Activated CD4-positive, alpha-beta T cell treated with anti-CD3 and anti-CD28 coated beads for 4 hours (primary cell): ENCODE measurements at regions not wholly inside any gene's neighbourhood (a gene's known extent, or its start where the extent isn't known, plus 50 kb on each side); places are given as distances from the start of the nearest gene placed in this dataset.

Experiments used
- DNase-seq, 2 donors: peaks; one replicate each; pipeline ENCODE4 v3.0.0-alpha.2; 2020

DNA sequence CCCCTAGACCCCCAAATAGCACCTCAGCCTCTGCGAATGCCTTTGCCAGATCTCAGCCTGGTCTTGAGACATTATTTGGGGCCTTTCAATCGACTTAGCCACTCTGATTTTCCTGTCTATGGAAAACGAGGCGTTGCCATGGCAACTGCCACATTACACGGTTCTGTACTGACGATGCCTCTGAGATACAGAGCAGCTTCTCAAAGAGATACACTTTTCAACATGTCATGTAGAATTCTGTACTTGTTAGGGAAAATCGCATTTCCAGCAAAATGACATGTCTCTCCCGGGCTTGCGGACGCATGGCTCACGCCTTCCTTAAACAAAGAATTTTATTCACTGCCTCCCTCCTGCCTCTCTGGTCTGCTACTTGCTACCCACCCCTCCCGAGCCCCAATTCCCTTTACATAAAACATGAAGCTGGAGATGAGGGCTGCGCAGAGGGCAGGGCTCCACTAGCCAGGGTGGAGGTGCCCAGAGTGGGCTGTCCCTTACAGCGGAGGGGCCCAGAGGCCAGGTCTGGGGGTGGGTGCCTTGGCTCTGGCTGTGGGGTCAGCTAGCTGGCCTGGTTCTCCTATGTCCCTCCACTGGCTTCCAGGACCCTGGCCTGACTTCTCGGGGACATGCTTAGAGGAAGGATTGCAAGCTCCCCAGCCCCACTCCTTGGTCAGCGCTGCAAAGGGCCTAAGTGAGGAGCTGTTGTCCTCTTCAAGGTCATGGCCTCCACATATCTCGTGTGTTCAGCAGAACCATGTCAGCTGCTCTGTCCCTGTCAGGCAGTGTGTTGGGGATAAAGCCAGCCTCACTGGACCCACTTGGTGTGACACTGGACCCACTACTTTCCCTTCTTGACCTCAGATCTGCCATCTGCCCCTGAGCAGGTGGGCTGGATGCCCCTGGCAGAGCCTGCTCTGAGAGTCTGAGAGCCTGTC is 342.5 kb downstream of the RPS24 start:
- no peak for DNase-seq

DNA sequence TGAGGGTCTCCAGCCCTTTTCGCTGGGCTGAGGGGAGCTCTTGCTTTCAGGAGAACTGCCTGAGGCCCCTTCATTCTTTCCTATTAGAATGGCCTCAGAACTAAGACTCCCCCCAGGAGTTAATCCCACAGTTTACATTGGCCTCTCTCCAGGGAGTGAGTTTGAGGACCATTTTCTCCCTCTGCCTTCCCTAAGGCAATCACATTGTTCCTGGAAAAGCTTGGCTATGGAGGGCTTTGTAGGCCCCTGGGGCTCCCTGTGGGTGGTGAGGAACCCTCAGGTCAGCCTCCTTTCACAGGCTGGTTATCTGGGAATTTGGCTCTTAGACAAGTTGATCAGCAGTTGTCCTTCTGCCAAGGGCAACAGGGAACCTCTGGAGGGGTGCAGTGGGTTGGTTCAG is 343.7 kb downstream of the RPS24 start:
- DNase-seq = no peak

DNA sequence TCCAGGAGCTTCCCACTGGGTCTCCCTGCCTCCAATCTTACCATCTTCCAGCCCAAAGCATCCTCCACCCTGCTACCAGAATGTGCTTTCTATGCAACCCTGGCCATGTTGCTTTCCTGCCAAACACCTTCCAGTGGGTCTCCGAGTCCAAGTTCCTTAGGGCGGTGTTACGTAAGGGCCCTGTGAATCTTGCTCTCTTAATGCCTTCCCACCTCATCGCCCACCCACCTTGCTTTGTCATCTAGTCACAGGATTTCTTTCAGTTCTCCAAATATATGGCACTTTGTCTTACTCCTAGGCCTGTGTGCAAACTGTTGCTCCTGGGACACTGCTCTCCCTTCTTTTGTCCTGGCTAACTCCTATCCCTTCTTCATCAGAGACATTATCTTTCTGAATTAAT is 344.5 kb downstream of the RPS24 start:
- no peak for DNase-seq

DNA sequence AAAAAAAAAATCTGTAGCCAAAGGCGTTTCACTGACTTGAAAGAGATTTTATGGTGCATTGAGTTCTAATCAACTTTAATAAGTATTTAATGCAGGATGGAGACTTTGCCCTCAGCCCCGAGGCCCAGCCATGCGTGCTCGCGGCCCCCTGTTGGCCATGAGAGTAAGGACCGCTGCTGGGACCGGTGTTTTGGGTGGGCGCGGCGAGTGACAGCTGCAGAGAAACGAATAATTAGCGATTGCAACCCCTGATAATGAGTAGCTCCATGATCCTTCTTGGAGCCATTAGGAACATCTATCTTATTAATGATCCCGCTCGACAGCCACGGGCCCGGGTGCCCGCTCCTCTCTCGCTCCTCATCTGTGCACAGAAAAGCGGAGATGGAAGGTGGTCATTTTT is 347.4 kb downstream of the RPS24 start:
- no peak for DNase-seq

DNA sequence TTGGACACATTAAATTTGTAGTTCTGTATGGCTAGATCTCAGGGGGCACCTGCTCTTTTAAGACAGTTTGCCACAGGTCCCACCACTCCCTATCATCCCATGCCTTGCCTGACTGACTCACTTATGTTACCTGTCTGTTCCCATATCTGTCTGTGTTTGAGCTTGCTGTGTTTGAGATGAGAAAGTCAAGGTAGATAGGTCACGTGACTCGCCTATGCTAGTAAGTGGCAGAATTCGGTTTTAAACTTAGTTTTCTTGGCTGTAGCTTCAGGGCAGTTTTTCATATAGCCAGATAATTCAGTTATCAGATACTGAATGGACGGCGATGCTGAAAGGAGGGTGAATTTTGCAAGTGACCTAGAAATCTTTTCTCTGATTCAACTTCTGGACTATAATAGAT is 348.4 kb downstream of the RPS24 start:
- DNase-seq = no peak

DNA sequence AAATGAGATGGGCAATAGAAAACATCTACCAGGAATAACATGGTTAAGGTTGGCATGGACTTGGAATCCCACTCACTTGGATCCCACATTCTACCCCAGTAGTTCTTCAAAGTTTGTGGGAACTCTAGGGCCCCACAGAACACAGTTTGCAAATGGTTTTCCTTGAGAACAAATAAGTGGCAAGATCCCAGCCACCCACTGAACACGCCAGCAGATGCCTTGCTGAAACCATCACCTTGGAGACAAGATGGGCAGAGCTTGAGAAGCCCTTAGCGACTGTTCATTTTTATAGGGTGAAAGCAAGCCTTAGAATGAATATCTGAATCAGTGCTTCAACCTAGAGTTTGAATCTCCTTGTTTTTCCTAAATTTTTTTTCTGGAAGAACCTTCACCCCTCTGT is 349.1 kb downstream of the RPS24 start:
- no peak for DNase-seq

DNA sequence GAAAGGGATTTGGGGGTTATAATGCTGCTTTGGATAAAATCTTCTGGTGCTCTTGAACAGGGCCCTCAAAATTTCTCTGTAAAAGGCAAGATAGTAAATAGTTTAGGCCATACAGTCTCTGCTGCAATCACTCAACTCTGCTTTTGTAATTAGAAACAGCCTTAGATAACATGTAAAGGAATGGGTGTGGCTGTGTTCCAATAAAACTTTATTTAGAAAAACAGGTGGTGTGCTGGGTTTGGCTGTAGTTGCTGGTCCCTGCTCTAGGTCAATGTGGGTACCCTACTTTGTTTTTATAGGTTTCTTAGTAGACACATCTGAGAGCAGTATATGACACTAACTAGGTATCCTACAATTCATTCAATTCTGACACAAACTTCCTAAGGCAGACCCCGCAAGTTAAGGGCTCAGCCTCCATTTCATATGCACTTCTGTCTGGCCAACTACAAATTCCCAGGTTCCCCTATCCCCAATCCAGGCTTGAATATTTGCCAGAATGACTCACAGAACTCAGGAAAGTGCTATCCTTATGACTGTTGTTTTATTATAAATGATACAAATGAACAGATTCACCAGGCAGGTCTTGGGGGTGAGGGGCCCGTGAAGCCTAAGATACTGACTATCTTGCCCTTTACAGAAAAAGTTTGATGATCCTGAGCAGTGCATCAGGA is 349.9 kb downstream of the RPS24 start:
- DNase-seq = no peak

DNA sequence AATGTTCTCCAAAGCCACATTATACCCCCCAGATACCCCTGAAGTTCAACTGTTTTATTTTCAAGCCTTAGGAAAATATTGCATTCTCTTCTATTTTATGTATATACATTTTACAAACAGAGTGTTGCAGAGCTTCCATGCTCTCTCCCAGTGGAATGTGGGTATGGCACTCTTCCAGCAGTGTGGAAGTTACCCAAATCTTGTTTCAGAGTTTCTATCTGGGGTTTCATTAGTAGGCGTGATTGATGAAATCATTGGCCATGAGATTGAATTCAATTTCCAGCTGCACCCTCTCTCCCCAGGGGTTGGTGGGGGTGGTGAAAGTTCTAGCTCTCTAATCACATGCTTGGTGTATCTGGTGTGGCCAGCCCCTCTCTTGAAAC is 350.4 kb downstream of the RPS24 start:
- no peak for DNase-seq

DNA sequence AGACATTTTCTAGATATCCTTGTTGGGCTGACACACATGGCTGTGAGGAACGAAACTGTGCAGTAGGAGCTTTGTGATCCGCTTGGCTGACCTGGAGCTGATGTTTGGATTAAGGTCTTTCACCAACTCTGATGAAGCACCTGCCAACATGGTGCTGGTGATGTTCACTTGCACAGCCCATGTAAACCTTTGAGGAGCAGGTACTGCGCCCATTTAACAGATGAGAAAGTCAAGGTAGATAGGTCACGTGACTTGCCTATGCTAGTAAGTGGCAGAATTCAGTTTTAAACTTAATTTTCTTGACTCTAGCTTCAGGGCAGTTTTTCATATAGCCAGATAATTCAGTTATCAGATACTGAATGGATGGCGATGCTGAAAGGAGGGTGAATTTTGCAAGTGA is 351.9 kb downstream of the RPS24 start:
- DNase-seq = no peak

DNA sequence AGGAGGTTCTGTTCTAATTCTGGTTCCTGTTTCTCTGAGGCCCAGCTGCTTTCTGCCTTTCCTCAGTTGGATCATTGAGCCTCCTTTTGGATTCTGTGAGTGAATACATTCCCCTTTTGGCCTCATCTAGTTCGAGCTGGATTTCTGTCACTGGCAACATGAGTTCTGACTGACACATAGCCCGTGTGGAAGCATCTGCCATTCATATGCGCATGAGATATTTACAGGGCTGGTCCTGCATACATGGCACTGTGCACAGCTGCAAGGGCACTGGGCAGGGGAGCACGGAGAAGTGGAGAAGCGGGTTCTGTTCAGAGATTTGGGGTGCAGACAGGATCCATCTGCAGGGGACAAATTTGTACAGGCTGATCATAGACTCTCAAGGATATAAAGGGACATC is 352.8 kb downstream of the RPS24 start:
- DNase-seq = no peak

DNA sequence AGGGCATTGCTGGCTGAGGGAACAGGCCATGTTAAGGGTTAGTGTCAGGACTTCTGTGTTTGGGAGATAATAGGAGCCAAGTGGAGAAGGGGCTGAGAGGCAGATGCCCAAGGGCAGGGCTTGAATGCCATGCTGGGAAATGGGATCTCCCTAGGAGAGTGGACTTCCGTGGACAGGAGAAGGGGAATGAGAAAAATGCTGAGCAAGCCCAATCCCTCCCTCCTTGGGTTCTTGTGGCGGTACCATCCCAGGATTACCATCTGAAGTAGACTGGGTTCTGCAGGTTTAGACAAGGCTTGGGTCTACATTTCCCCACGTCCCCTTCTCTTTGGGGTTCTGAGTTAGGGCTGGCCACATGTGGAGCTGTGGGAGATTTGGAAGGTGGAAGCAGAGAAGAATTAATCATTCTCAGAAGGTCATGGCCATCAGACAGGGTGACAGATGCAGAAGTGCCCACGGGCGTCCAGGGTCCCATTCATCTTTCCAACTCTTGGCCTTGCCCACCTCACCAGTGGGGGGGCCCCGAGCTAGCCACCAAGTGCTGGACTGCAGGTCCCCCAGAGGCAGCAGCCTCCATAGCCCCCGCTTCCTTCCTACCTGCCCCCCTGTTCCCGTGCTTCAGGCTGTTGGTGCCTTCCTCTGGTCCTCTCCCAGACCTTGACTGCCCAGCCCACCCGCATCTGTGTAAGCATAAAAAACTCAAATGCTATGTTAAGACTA is 354.8 kb downstream of the RPS24 start:
- DNase-seq = no peak

DNA sequence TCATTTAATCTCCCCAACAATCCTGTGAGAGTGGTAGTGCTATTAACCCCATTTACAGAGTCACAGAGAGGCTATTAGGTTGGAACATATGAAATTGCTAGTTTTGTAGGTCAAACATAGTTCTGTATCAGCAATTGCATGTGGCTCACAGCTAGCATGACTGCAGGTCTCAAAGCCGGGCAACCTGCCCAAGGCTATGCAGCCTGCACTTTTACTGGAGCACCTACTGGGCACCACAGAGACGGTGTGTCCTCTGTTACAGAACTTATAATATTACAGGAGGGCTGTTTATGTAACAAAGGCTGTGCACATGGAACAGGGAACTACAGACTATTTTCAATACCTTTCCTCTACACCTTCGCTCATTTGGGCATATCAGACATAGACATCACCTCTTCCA is 355.8 kb downstream of the RPS24 start:
- no peak for DNase-seq

DNA sequence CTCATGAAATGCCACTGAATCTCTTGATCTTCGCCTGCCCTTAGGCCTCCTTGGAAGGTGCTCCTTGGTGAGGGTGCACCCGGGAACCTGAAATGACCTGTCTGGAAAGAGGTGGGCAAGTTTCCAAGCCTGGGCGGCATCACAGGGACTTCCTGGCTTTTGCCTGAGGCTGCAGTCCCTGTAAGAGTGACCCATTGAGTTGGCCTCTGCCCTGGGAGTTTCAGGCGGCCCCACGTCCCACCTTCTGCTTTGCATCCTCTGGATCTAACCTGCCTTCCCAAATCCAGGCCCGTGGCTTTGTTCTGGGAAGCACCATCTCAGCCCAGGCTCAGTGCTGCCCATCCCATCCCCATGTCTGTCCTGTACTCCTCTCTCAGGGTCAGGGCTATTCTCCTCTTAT is 356.4 kb downstream of the RPS24 start:
- no peak for DNase-seq

DNA sequence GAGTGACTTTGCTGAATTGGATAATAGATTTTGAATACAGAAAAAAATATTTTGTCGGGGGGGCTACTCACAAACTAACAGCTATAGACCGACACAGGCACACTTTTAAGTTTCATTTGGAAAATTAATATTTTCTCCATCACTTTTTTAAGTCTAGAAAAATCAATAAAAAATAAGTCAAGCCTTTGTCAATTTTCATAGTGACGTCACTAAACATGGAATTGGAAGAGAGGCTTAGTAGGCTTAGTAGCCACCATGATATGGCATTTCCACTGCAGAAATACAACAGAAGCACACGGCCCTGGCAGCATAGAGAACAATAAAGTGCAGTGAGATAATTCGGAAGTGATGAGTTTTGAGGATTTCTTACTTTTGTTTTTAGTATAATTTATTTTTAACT is 357.2 kb downstream of the RPS24 start:
- DNase-seq = no peak

DNA sequence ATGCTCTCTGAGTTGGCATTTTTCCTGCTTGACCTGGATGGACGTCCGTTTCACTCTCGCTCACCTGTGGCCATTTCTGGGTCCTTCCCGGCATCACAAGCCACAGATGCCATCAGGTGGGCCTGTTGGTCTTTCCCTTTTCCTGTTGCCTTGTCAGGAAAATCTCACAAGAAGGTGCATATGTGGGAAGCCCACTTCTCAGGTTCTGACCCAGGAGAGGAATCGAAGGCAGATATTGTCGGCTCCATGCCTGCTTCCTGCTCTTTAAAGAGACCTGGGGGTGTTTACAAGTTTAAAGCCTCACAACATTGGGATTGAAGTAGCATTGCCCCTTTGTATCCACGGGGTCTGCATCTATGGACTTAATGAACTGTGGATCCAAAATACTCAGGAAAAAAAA is 357.9 kb downstream of the RPS24 start:
- DNase-seq = no peak

DNA sequence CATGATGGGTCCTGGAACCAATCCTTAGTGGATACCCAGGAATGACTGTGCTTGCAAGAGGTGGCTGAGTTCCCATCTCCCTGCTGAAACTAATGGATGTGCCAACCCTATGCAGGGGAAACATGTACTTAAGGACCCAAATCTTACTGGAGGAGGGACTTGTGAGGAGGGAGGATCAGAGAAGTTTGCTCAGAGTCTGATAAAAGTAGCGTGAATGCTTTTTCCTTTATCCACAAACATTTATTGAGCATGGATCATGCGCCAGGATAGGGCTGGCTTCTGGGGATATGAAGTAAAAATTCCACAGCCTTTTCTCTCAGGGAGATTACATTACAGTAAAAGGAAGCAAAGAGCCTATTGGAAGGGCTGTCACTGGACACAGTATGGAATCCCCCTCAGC is 358.5 kb downstream of the RPS24 start:
- DNase-seq = no peak

DNA sequence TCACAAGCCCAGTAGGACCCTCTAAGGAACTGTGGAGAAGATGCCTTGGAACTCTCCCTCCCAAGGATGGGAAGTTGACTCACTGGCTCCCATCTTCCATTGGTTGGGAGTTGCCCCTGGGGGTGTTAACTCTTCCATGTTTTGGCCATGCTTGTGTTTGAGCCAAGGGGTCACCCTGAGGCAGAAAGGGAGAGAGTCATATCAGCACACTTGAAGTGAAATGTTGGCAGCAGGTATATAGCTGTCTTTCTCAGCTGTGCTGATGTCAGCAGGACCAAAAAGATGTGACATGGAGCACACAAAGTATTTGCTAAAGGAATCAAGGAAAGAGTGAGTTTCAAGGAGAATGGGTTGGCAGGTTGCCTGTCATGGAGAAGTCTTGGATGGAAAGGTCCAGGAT is 359.4 kb downstream of the RPS24 start:
- DNase-seq = no peak

DNA sequence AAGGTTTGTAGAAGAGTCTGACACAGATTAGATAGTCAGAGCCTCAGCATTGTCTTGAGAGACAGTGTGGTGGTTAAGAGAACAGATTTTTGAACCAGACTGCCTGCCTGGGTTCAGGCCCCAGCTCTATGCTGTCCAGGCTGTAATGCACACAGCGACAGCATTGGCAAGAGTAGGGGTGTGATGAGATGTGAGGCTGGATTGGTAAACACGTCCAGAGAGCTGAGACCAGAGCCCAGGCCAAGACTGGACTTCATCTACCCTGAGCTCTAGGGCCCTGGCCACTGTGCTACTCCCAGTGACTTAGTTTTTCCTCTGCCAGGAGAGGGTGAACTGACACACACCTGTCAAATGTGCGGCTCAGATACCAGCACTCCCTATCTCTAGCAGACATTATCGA is 360.4 kb downstream of the RPS24 start:
- no peak for DNase-seq

DNA sequence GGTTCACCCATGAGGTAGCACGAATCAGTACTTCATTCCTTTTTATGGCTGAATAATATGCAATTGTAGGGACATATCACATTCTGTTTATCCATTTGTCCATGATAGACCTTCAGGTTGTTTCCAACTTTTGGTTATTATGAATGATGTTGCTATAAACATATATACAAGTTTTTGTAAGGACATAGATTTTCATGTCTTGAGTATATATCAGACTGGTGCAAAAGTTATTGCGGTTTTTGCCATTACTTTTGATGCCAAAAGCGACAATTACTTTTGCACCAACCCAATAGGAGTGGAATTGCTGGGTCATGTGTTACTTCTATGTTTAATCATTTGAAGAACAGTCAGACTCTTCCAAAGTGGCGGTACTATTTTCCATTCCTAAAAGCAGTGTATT is 361.5 kb downstream of the RPS24 start:
- DNase-seq = no peak

DNA sequence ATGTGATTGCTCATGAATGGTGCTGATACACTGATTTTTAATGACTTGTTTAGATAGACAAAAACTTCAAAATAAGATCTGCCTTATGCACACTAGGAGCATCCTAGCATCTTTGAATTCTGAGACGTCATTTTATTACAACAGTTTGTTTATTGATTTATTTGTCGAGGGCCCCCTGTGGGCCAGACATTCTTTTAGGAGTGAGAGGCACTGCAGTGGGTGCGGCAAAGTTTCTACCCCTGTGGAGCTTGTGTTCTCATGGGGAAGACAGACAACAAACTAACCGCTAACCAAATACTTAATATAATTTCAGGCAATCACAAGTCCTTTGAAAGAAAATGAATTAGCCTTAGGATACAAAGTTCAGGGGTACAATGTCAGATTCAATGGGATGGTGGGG is 363.1 kb downstream of the RPS24 start:
- no peak for DNase-seq

DNA sequence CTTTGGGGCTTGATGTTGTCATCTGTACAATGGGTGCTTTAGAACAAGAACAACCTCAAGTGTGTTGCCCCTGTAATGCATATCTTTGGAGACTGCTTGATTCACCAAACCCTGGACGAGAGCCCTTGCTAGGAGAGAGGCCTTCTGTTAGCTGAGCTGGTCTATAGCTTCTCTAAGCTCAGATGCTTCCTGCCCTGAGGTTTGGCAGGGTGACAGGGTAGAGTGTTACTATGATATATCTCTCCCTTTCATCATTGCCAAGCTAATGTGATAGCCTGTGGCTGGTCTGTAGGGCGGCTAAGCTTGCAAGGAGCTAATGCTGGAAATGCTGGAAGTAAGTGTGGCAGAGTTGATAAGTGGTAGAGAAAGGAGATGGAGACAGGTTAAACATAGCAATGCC is 364.1 kb downstream of the RPS24 start:
- no peak for DNase-seq

DNA sequence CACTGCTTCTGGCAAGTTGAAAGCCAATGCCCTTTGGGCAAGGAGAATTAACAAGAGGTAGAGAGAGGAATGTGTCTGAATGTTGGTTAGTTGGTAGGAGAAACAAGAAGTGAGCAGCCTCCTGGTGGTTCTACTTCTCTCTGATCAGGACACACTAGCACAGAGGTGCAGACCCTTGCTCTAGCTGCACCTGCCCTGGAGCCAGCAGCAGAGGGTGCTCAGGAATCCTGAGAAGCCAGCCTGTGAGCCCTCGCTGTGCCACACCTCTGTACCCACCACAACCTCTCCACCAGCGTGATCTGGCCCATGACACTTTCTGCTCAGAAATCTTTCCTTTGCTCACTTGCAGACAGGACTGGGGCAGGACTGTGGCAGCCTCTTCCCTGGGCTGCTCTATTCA is 364.7 kb downstream of the RPS24 start:
- no peak for DNase-seq

DNA sequence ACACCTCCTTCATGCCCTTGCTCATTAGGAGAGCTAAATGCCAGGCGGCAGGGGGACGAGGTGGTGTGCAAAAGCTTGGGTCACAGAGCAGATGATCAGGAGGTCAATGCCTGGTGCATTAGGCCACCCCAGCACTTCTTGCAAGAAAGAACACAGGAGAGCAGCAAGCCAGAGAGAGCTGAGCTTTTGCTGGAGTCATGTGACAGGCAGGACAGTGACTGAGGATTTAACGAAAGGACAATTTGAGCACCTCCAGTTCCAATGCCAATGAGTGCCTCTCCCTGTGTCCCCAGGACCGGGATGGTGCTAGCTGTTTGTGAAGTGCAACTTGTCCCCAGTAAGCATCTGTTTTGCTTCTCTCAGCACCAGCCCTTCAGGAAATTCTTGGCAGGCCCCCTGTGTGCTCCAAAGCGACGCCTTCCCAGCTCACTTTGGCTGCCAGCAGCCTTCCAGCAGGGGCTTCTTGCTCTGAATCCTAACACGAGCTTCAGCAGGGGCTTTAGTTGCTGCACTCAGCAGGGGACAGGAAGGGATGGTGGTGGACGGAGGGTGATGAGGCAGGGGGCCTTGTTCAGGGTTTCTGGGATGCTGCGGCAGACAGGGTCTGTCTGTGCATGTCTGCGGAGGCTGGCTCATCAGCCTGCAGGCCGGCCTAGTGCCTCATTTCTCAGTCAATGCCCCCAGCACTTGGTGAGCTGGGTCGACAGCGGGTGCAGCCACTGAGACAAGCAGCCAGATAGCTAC is 368.1 kb downstream of the RPS24 start:
- no peak for DNase-seq
